B cell (primary cell): ENCODE measurements at regions not wholly inside any gene's neighbourhood (a gene's known extent, or its start where the extent isn't known, plus 50 kb on each side); places are given as distances from the start of the nearest gene placed in this dataset.

Experiments used
- ATAC-seq: fragments of 200-7000 bp; cut with Tn5 transposase; one replicate; pipeline ENCODE4 v1.10.0; 2021; ENCODE audit warnings: low read depth, mild to moderate bottlenecking, moderate number of reproducible peaks, moderate library complexity
- CTCF ChIA-PET: fragments of 350-600 bp; sonication (Branson Sonifier 250); formaldehyde crosslinking; loops from one replicate; lab custom pipeline; 2021; ENCODE audit warnings: antibody characterized with exemption, inconsistent platforms; lab: Charles Lee
- POLR2A ChIA-PET: fragments of 350-600 bp; sonication (Branson Sonifier 250); formaldehyde crosslinking; loops from one replicate; lab custom pipeline; 2021; ENCODE audit warnings: antibody characterized with exemption; lab: Charles Lee
- DNase-seq: peaks from one replicate; pipeline ENCODE4 v3.0.0; 2013
- H2AFZ ChIP-seq: 2 replicates; pipeline ENCODE4 v1.6.1; 2012; ENCODE audit warnings: mild to moderate bottlenecking, low read depth, low read length; ENCODE audit not compliant: insufficient read depth, poor library complexity, severe bottlenecking
- H3K27ac ChIP-seq, 2 donors: 1 replicate in 1 of 2; 2 replicates in 1 of 2; pipeline ENCODE4 v1.5.1; 2012 to 2013; ENCODE audit warnings: low read length in 2 of 2, mild to moderate bottlenecking in 2 of 2, moderate library complexity in 1 of 2
- H3K27me3 ChIP-seq, 4 experiments: fragments of 200-600 bp in 1 of 4; sonication (generic) in 1 of 4; replicated peaks in 1 of 4; 1 replicate in 2 of 4; 2 replicates in 2 of 4; pipeline versions ENCODE4 v1.6.1 to v1.7.0; 2013 to 2016; ENCODE audit warnings: low read length in 3 of 4, mild to moderate bottlenecking in 2 of 4, mixed read lengths in 1 of 4, moderate library complexity in 1 of 4; ENCODE audit not compliant: insufficient read depth in 4 of 4, control insufficient read depth in 3 of 4; ENCODE audit errors: control extremely low read depth in 1 of 4
- H3K36me3 ChIP-seq, 2 experiments: replicated peaks in 1 of 2; 1 replicate in 1 of 2; 2 replicates in 1 of 2; pipeline versions ENCODE4 v1.6.1 to v1.7.1; 2013; ENCODE audit warnings: low read length in 1 of 2; ENCODE audit not compliant: insufficient read depth in 2 of 2, control insufficient read depth in 1 of 2; ENCODE audit errors: control extremely low read depth in 1 of 2, extremely low read depth in 1 of 2
- H3K4me1 ChIP-seq, 2 donors: fragments of 200-600 bp in 1 of 2; sonication (generic) in 1 of 2; 1 replicate in 1 of 2; 2 replicates in 1 of 2; pipeline versions ENCODE4 v1.5.1 to v1.6.1; 2013 to 2017; ENCODE audit warnings: low read length in 2 of 2; ENCODE audit not compliant: control insufficient read depth in 2 of 2, insufficient read depth in 2 of 2
- H3K4me2 ChIP-seq: replicated peaks from 2 replicates; pipeline ENCODE3; 2012; ENCODE audit warnings: mild to moderate bottlenecking, low read depth, low read length; ENCODE audit not compliant: poor library complexity, severe bottlenecking
- H3K4me3 ChIP-seq, 5 experiments: fragments of 200-600 bp in 1 of 5; sonication (generic) in 1 of 5; 1 replicate in 3 of 5; 2 replicates in 2 of 5; pipeline versions ENCODE4 v1.5.1 to v1.7.0; 2011 to 2016; ENCODE audit warnings: low read length in 4 of 5, mild to moderate bottlenecking in 4 of 5, low read depth in 2 of 5, control low read depth in 1 of 5, moderate library complexity in 1 of 5; ENCODE audit not compliant: insufficient read depth in 1 of 5; ENCODE audit errors: control extremely low read depth in 1 of 5, extremely low read depth in 1 of 5
- H3K79me2 ChIP-seq: fragments of 200-600 bp; sonication (generic); one replicate; pipeline ENCODE4 v1.6.0; 2016; ENCODE audit warnings: low read length; ENCODE audit not compliant: control insufficient read depth, insufficient read depth
- H3K9ac ChIP-seq: fragments of 200-600 bp; sonication (generic); 2 replicates; pipeline ENCODE4 v1.6.1; 2017; ENCODE audit warnings: mild to moderate bottlenecking, low read length, moderate library complexity
- H3K9me3 ChIP-seq, 3 donors: one replicate each; pipeline versions ENCODE4 v1.6.1 to v1.7.1; 2013; ENCODE audit warnings: low read length in 2 of 3; ENCODE audit not compliant: control insufficient read depth in 2 of 3, insufficient read depth in 1 of 3; ENCODE audit errors: control extremely low read depth in 1 of 3
- H4K20me1 ChIP-seq: 2 replicates; pipeline ENCODE4 v1.6.0; 2012; ENCODE audit warnings: mild to moderate bottlenecking, low read length; ENCODE audit not compliant: insufficient read depth, control insufficient read depth, poor library complexity, severe bottlenecking
- H3K27ac Mint-ChIP-seq: one replicate; pipeline ENCODE4 v1.8.0; 2021; ENCODE audit warnings: mixed read lengths
- H3K27me3 Mint-ChIP-seq: one replicate; pipeline ENCODE4 v1.8.0; 2021; ENCODE audit warnings: mixed read lengths
- H3K4me1 Mint-ChIP-seq: one replicate; pipeline ENCODE4 v1.8.0; 2021; ENCODE audit warnings: mixed read lengths
- H3K4me3 Mint-ChIP-seq: one replicate; pipeline ENCODE4 v1.8.0; 2021; ENCODE audit warnings: mixed read lengths
- H3K9me3 Mint-ChIP-seq: one replicate; pipeline ENCODE4 v1.8.0; 2022; ENCODE audit warnings: mixed read lengths; ENCODE audit not compliant: insufficient read depth
- CTCF ChIP-seq: fragments of 200-600 bp; IDR thresholded peaks from one replicate; pipeline ENCODE4 v1.8.0; 2022; ENCODE audit warnings: antibody characterized with exemption, mild to moderate bottlenecking
- EZH2 ChIP-seq: IDR thresholded peaks from 2 replicates; pipeline ENCODE4 v1.6.1; 2012; ENCODE audit warnings: borderline replicate concordance, low read depth, mild to moderate bottlenecking, moderate library complexity, low read length; ENCODE audit not compliant: insufficient read depth, poor library complexity, severe bottlenecking
- WGBS: methylation state at CpG from one replicate; pipeline ENCODE4 v1.1.5; 2013; ENCODE audit warnings: missing lambda C conversion rate; ENCODE audit not compliant: insufficient coverage; 5-methylcytosine and 5-hydroxymethylcytosine counted together
- intact Hi-C: fragments of 100-400 bp; cut with micrococcal nuclease; formaldehyde crosslinking; loops from one replicate; pipeline ENCODE4 v1.10.0; 2022

GRCh38 chr10:79883986-79884385, 57.4 kb downstream of the NUTM2E start:
- Histone ChIP-seq H3K4me3 (no peak overlapping the region), H3K9ac (no peak overlapping the region), H3K9me3 (no peaks in the 10 kb centered on the region), H3K27me3 (no peaks in the 10 kb centered on the region), H2AFZ (no peak overlapping the region), H3K4me1 (no peaks in the 10 kb centered on the region), H4K20me1 (no peaks in the 10 kb centered on the region), H3K36me3 (no peaks in the 10 kb centered on the region), H3K27ac (no peak overlapping the region), H3K79me2 (no peaks in the 10 kb centered on the region), H3K4me2 (no peak overlapping the region)
- Mint-ChIP-seq H3K27me3 (peaks cover 17% of the 10 kb centered on the region), H3K4me3 (no peak overlapping the region), H3K27ac (no peak overlapping the region), H3K4me1 (peaks cover 2% of the 10 kb centered on the region), H3K9me3 (no peaks in the 10 kb centered on the region)
- no peak for DNase-seq
- TF ChIP-seq CTCF (no peak), EZH2 (no peak)
- WGBS = 60% methylated on average over 2 of the region's 3 CpGs
- no peak for ATAC-seq
- POLR2A ChIA-PET = no interaction called here
- CTCF ChIA-PET = no interaction called here
- intact Hi-C loops = no loop called here

GRCh38 chr10:79886345-79886744, 59.8 kb downstream of the NUTM2E start:
- WGBS = 89% methylated on average over 1 of the region's 1 CpG
- DNase-seq (no peak), ATAC-seq (no peak)
- no peak overlapping the region for H3K4me2 ChIP-seq
- no peak overlapping the region for H3K27ac ChIP-seq
- no peaks in the 10 kb centered on the region for H3K4me1 ChIP-seq
- H3K36me3 ChIP-seq = no peaks in the 10 kb centered on the region
- Mint-ChIP-seq H3K4me3 (no peak overlapping the region), H3K27me3 (peaks cover 14% of the 10 kb centered on the region), H3K9me3 (no peaks in the 10 kb centered on the region), H3K4me1 (peaks cover 2% of the 10 kb centered on the region), H3K27ac (no peak overlapping the region)
- TF ChIP-seq EZH2 (no peak), CTCF (no peak)
- intact Hi-C loops = no loop called here
- H4K20me1 ChIP-seq = no peaks in the 10 kb centered on the region
- no peak overlapping the region for H3K4me3 ChIP-seq
- H3K9me3 ChIP-seq = no peaks in the 10 kb centered on the region
- ChIA-PET CTCF (interaction anchor here (0.8 kb wide), 1 partner anchor 19 kb away, joined by 3 read pairs; no protein-coding TSS in a partner anchor), POLR2A (no interaction called here)
- H2AFZ ChIP-seq = no peak overlapping the region
- H3K9ac ChIP-seq = no peak overlapping the region
- H3K79me2 ChIP-seq = no peaks in the 10 kb centered on the region
- H3K27me3 ChIP-seq = no peaks in the 10 kb centered on the region
